RWPE1 (cell line): ENCODE measurements at regions not wholly inside any gene's neighbourhood (a gene's known extent, or its start where the extent isn't known, plus 50 kb on each side); places are given as distances from the start of the nearest gene placed in this dataset.

ENCODE experiments used
- CTCF ChIA-PET: fragments of 350-600 bp; sonication (Branson Sonifier 250); formaldehyde crosslinking; extraction: SDS; loops from one replicate; lab custom pipeline; 2021; lab: Yijun Ruan, JAX
- POLR2A ChIA-PET: fragments of 400-600 bp; formaldehyde crosslinking; extraction: SDS; loops from one replicate; lab custom pipeline; 2020; ENCODE audit warnings: antibody characterized with exemption; ENCODE audit not compliant: low non-redundant PET; lab: Yijun Ruan, JAX
- DNase-seq: peaks from one replicate; pipeline ENCODE4 v3.0.0; 2012; ENCODE audit warnings: low spot score
- H3K27ac ChIP-seq: fragments of 450-650 bp; 2 replicates; pipeline ENCODE4 v1.5.1; 2017
- CTCF ChIP-seq: fragments of 450-650 bp; conservative IDR thresholded peaks from 2 replicates; pipeline ENCODE4 v1.5.1; 2017; ENCODE audit warnings: low read depth, mild to moderate bottlenecking

- CTCF ChIA-PET: no interaction called here
- TF ChIP-seq CTCF: no peak
- no peak overlapping the region for H3K27ac ChIP-seq
- no peak for DNase-seq
- POLR2A ChIA-PET: no interaction called here
These were observed 231.2 kb upstream of the TPRG1 start for GRCh38 chr3:188940573-188940932.

- no peak overlapping the region for H3K27ac ChIP-seq
- CTCF ChIA-PET: interaction anchor here (0.6 kb wide), 1 partner anchor 810 kb away, joined by 4 read pairs; no protein-coding TSS in a partner anchor
- DNase-seq: no peak
- no peak for TF ChIP-seq CTCF
- POLR2A ChIA-PET: no interaction called here
These were observed 230.7 kb upstream of the TPRG1 start for GRCh38 chr3:188941103-188941502.

DNA sequence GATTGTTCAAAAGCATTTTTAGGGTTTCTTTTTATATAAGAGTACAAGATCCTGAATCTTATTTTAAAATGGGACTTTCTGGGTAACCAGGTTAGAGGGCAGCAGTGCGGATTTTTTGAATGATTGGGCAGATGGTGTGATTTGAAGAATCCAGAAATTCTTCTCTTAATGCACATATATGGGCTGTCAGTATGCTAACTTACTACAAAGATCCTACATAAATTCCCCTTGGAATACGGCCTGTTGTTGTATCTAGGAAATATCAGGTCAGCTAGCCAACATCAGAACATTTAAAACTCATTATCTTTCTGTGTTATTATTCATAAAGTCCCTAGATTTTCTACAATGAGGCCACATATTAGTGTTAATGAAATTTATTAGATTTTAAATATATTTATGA lies 229.6 kb upstream of the TPRG1 start:
- ChIA-PET CTCF (no interaction called here), POLR2A (no interaction called here)
- no peak for DNase-seq
- H3K27ac ChIP-seq: no peak overlapping the region
- no peak for TF ChIP-seq CTCF

DNA sequence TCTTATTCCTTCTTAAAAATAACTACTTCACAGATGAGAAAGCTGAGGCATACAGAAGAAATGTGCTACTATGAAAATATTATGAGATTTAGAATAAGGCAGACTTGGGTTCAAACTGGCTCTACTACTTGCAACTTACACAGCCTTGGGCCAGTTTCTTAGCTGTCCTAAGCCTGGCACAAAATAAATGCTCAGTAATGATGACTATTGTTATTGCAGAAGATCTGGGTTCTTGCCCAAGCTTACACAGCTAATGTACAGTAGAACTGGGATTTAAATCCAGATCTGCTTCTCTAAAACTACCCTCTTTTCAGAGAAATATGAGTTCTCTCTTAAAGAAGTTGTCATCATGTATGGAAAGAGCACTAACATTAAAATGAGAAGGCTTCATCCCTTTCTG lies 228.2 kb upstream of the TPRG1 start:
- no peak overlapping the region for H3K27ac ChIP-seq
- ChIA-PET POLR2A (no interaction called here), CTCF (interaction anchor here (0.7 to 0.9 kb wide), 2 partner anchors 10 to 11 kb away, joined by 3 to 5 read pairs; no protein-coding TSS in a partner anchor)
- DNase-seq: no peak
- no peak for TF ChIP-seq CTCF

DNA sequence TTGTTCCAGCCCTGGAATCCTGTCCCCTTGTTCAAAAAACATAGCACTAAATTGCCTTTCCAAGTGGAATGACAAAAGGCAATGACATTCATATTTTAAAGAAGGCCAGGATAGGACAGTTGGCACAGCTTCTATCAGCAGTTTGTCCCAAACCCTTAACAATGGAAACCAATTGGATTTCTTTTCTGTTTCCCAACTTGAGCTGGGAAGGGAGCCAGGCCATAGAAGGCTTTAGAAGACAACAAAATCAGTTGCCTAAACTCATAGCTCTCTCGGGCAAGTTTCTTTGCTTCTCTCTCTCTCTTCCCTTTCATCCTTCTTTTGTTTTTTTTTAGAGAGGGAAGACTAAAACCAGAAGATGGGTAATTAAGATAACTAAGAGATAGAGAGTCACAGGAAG lies 227.7 kb upstream of the TPRG1 start:
- ChIA-PET CTCF (interaction anchor here (0.7 kb wide), 1 partner anchor 9 kb away, joined by 3 read pairs; no protein-coding TSS in a partner anchor), POLR2A (no interaction called here)
- DNase-seq: no peak
- no peak for TF ChIP-seq CTCF
- no peak overlapping the region for H3K27ac ChIP-seq

DNA sequence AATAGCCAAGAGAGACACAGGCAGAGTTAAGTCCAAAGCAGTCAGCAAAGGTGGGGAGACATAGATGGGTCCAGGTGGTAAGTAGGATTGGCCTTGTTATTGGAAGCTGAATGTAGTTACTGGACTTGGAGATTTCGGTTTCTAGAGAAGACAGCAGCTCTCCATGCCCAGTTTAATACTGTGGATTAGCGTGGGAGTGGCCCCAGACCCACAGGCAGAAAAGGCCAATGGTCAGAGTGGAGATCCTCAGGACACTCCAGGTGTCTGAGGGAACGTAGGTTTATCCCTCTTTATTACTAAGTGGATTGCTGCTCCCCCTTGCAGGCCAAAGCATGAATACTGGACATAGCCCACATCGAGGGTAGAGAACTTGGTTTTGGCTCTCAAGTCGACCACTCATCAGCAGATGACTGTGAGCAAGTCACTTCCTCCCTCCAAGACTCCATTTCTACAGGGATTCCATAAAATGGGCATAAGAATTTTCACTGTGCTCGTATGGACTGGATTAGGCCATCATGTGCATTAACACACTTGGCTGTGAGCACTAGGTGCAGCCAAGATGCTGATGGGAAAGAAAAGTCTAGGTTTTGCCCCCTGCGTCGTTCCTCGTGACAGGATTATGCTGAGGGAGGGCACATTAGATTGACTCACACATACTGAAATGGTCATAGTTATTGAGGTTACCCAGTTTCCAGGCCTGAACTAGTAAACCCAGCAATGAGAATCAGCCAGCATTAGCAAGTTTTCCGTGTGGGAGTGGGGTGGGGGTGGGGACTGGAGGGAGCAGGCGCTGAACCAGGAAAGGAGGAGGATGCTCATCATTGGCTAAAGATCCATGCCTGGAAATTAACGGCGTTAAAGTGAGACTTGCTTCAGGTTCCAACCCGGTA lies 225.2 kb upstream of the TPRG1 start:
- POLR2A ChIA-PET: no interaction called here
- DNase-seq: no peak
- TF ChIP-seq CTCF: no peak
- peak overlapping the region; percentile 100 for H3K27ac ChIP-seq
- CTCF ChIA-PET: interaction anchor here (0.6 to 1.8 kb wide), 5 partner anchors 9 to 1206 kb away, joined by 3 to 6 read pairs (median 4); no protein-coding TSS in a partner anchor
